Smooth muscle cell (in vitro differentiated cells): ENCODE measurements at regions not wholly inside any gene's neighbourhood (a gene's known extent, or its start where the extent isn't known, plus 50 kb on each side); places are given as distances from the start of the nearest gene placed in this dataset.
A peak's percentile ranks its signal among the peaks of the same experiment; 100 is the strongest.

Experiments used
- DNase-seq: peaks from one replicate; lab custom pipeline; 2025; ENCODE audit not compliant: unreplicated experiment; lab: John Stamatoyannopoulos, UW
- H2AFZ ChIP-seq: fragments of 200-600 bp; sonication (generic); 2 replicates; pipeline ENCODE4 v1.6.0; 2016; ENCODE audit warnings: antibody characterized with exemption, low read depth, mild to moderate bottlenecking
- H3F3A ChIP-seq: fragments of 200-600 bp; sonication (generic); 2 replicates; pipeline ENCODE4 v1.6.0; 2017; ENCODE audit warnings: antibody characterized with exemption, low read depth
- H3K27ac ChIP-seq: fragments of 200-600 bp; sonication (generic); 2 replicates; pipeline ENCODE4 v1.5.1; 2016; ENCODE audit warnings: low read depth, mild to moderate bottlenecking
- H3K27me3 ChIP-seq: fragments of 200-600 bp; sonication (generic); 2 replicates; pipeline ENCODE4 v1.6.1; 2016; ENCODE audit warnings: low read depth, mild to moderate bottlenecking
- H3K36me3 ChIP-seq: fragments of 200-600 bp; sonication (generic); 2 replicates; pipeline ENCODE4 v1.5.1; 2016; ENCODE audit warnings: low read depth
- H3K4me1 ChIP-seq: fragments of 200-600 bp; sonication (generic); 2 replicates; pipeline ENCODE4 v1.5.1; 2016; ENCODE audit warnings: low read depth
- H3K4me2 ChIP-seq: fragments of 200-600 bp; sonication (generic); 2 replicates; pipeline ENCODE4 v1.6.0; 2016; ENCODE audit warnings: mild to moderate bottlenecking
- H3K4me3 ChIP-seq: fragments of 200-600 bp; sonication (generic); 2 replicates; pipeline ENCODE4 v1.5.1; 2016; ENCODE audit warnings: mild to moderate bottlenecking
- H3K79me2 ChIP-seq: fragments of 200-600 bp; sonication (generic); 2 replicates; pipeline ENCODE4 v1.6.0; 2016; ENCODE audit warnings: low read depth, mild to moderate bottlenecking
- H3K9ac ChIP-seq: fragments of 200-600 bp; sonication (generic); 2 replicates; pipeline ENCODE4 v1.6.0; 2016; ENCODE audit warnings: low read depth
- H3K9me3 ChIP-seq: fragments of 200-600 bp; sonication (generic); replicated peaks from 2 replicates; pipeline ENCODE4 v1.5.1; 2016; ENCODE audit warnings: low read depth
- H4K20me1 ChIP-seq: fragments of 200-600 bp; sonication (generic); 2 replicates; pipeline ENCODE4 v1.6.0; 2016; ENCODE audit warnings: low read depth
- CTCF ChIP-seq: fragments of 200-600 bp; sonication (generic); IDR thresholded peaks from 2 replicates; pipeline ENCODE4 v1.5.1; 2017; ENCODE audit warnings: borderline replicate concordance, mild to moderate bottlenecking, antibody characterized with exemption; ENCODE audit not compliant: insufficient read depth, poor library complexity, severe bottlenecking
- WGBS: methylation state at CpG from one replicate; pipeline ENCODE4 v1.1.7; 2016; ENCODE audit warnings: low lambda C conversion rate; 5-methylcytosine and 5-hydroxymethylcytosine counted together

- Histone ChIP-seq H3K79me2 (no peaks in the 10 kb centered on the region), H3K4me3 (no peak overlapping the region), H4K20me1 (no peaks in the 10 kb centered on the region), H3F3A (no peaks in the 10 kb centered on the region), H3K9ac (no peak overlapping the region), H3K27me3 (no peaks in the 10 kb centered on the region), H3K4me2 (no peak overlapping the region), H3K36me3 (no peaks in the 10 kb centered on the region), H2AFZ (no peak overlapping the region), H3K4me1 (peaks cover 4% of the 10 kb centered on the region), H3K9me3 (no peaks in the 10 kb centered on the region), H3K27ac (no peak overlapping the region)
- WGBS, result 73% methylated on average over 3 of the region's 3 CpGs
- no peak for TF ChIP-seq CTCF
- DNase-seq, result no peak
These were observed 864.2 kb upstream of the MGAT4C start for GRCh38 chr12:87120440-87120839.

- no peak for DNase-seq
- Histone ChIP-seq H3K4me3 (no peak overlapping the region), H3K36me3 (no peaks in the 10 kb centered on the region), H3K27me3 (no peaks in the 10 kb centered on the region), H4K20me1 (no peaks in the 10 kb centered on the region), H3K9ac (no peak overlapping the region), H3K9me3 (no peaks in the 10 kb centered on the region), H3F3A (no peaks in the 10 kb centered on the region), H3K27ac (no peak overlapping the region), H2AFZ (no peak overlapping the region), H3K4me1 (peaks cover 4% of the 10 kb centered on the region), H3K79me2 (no peaks in the 10 kb centered on the region), H3K4me2 (no peak overlapping the region)
- TF ChIP-seq CTCF, result no peak
These were observed 863.5 kb upstream of the MGAT4C start for GRCh38 chr12:87119713-87120112.

- Histone ChIP-seq H3K4me2 (no peak overlapping the region), H3K27ac (no peak overlapping the region), H3K4me1 (peaks cover 4% of the 10 kb centered on the region), H3K36me3 (no peaks in the 10 kb centered on the region), H3K9me3 (no peaks in the 10 kb centered on the region), H3K4me3 (no peak overlapping the region), H3K9ac (no peak overlapping the region), H3F3A (no peaks in the 10 kb centered on the region), H4K20me1 (no peaks in the 10 kb centered on the region), H3K27me3 (no peaks in the 10 kb centered on the region), H2AFZ (peak overlapping the region; percentile 90), H3K79me2 (no peaks in the 10 kb centered on the region)
- WGBS, result 28% methylated on average over 1 of the region's 1 CpG
- no peak for DNase-seq
- no peak for TF ChIP-seq CTCF
These were observed 861.3 kb upstream of the MGAT4C start for GRCh38 chr12:87117526-87117925.

GRCh38 chr12:87116780-87117179 is 860.6 kb upstream of the MGAT4C start:
- no peak for DNase-seq
- Histone ChIP-seq H3F3A (no peaks in the 10 kb centered on the region), H3K36me3 (no peaks in the 10 kb centered on the region), H3K9ac (no peak overlapping the region), H3K79me2 (no peaks in the 10 kb centered on the region), H3K4me3 (no peak overlapping the region), H3K4me2 (no peak overlapping the region), H2AFZ (peak overlapping the region; percentile 90), H3K27me3 (no peaks in the 10 kb centered on the region), H3K9me3 (no peaks in the 10 kb centered on the region), H3K4me1 (peaks cover 4% of the 10 kb centered on the region), H3K27ac (no peak overlapping the region), H4K20me1 (no peaks in the 10 kb centered on the region)
- no peak for TF ChIP-seq CTCF
- 56% methylated on average over 6 of the region's 6 CpGs for WGBS
